ENCODE measurements at regions not wholly inside any gene's neighbourhood (a gene's known extent, or its start where the extent isn't known, plus 50 kb on each side); places are given as distances from the start of the nearest gene placed in this dataset.

DNA sequence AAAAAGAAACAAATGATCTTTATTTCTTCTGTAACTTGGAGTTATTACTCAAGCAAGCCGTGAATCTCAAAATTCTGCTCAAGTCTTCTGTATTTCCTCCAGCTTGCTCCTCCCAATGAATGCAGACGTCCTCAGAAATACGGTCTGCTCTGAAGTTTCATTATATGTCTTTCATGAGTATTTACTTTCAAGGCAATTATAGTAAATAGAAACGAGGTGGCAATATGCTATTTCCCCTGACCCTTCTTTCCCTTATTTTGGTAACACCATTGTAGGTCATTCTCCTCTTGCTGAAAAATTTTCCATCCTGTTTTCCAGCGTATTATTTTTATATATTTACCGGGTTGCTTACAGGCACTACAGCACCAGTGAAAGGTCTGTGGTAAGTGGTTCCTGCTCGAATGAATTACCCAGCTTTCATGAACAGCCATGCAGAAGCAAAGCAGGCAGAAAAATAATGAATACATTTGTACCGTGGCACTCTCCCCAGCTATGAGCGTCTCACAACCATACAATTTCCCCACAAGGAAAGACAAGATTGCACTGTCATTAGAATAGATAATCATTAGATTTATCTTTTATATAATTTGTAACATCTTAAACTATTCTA, 350.9 kb upstream of the PKN2 start:
- TF ChIP-seq POLR2A (IDR thresholded peaks at IDR 0.05) (no peak), CTCF (IDR thresholded peaks at IDR 0.05) (no peak)
